HG03280 (cell line): ENCODE measurements at regions not wholly inside any gene's neighbourhood (a gene's known extent, or its start where the extent isn't known, plus 50 kb on each side); places are given as distances from the start of the nearest gene placed in this dataset.

ENCODE experiments used
- ATAC-seq: cut with Tn5 transposase; IDR thresholded peaks from one replicate; pipeline ENCODE4 v1.9.1; 2021; ENCODE audit warnings: mild to moderate bottlenecking, moderate library complexity; ENCODE audit not compliant: unreplicated experiment

GRCh38 chr16:86681031-86681756 lies 102.8 kb downstream of the FOXL1 start:
- ATAC-seq: no peak

DNA sequence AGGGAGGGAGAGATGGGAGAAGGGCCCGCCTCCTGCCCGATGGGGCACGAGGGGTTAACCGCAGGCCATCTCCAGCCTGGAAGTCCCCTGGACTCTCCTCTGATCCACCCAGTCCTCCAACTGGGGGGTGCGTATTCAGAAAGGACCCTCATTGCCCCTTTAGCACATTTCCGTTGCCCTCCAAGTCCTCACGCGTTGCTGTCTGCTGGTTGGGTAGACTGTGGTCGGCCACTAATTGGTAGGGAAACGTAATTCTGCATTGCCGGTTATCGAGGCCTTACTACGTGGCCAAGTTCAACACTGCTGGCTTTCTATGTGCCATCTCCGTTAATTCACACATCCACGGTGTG lies 103.4 kb downstream of the FOXL1 start:
- ATAC-seq: no peak

- ATAC-seq: no peak
Measured at GRCh38 chr16:86682219-86682904, 104.0 kb downstream of the FOXL1 start.

DNA sequence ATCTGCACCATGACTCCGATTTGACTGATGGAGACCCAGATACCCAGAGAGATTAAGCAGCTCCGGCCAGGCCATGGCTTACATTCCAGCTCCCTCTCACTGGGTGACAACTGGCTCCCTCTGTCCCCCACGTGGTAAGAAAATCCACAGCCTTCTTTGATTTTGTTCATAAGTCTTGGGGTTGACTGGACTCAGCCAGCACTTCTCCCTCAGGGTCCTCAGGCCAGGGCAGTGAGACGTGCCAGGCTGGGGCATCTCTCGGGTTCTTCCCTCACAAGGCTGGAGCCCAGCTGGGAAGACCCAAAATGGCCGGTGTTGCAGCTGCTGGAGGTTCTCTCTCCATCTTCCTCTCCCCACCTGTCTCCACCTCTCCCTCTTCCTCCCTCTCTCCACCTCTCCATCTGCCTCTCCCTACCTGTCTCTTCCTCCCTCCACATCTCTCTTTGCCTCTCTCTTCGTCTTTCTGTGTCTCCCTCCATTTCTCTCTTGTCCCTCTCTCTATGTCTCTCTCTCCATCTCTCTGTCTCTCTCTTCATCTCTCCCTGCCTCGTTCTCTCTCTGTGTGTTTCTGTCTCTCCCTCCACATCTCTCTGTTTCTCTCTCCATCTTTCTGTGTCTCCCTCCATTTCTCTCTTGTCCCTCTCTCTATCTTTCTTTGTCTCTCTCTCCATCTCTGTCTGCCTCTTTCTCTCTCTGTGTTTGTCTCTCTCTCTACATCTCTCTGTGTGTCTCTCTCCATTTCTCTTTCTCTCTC lies 105.3 kb downstream of the FOXL1 start:
- no peak for ATAC-seq

DNA sequence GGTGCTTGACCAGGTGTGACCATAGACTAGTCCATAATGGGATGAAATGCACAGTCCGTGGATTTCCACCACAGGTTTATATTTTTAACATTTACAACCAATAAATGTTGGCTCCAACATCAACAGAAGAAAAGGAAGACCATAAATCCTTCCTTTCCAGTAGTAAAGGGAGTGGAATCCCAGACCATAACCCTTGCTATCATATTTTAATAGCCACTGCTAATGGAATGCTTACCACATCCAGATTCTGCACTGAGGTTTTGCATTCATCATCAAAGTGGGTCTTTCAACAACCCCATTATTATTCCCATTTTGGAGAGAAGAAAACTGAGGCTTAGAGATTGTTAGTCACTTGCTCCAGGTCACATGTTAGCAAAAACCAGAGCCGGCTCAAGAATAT lies 106.7 kb downstream of the FOXL1 start:
- no peak for ATAC-seq

DNA sequence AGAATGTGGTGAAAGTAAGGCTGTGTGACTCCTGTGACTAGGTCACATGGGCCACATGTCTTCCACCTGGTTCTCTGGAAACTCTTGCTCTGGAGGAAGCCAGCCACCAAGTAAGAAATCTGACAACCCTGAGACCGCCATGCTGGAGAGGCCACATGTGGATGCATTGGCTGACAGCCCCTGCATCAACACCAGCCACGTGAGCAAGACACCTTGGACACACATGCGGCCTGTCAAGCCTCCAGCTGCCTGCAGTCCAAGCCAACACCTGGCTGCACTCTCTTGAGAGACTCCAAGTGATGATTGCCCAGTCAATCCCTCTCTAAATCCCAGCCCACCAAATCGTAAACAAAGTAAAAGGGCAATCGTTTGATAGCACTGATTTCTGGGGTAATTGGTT lies 112.6 kb downstream of the FOXL1 start:
- no peak for ATAC-seq

- ATAC-seq: no peak
Measured at GRCh38 chr16:86692426-86692825, 114.1 kb downstream of the FOXL1 start.

GRCh38 chr16:86693033-86693432 lies 114.7 kb downstream of the FOXL1 start:
- no peak for ATAC-seq

- ATAC-seq: no peak
Measured at GRCh38 chr16:86697715-86698114, 119.4 kb downstream of the FOXL1 start.

DNA sequence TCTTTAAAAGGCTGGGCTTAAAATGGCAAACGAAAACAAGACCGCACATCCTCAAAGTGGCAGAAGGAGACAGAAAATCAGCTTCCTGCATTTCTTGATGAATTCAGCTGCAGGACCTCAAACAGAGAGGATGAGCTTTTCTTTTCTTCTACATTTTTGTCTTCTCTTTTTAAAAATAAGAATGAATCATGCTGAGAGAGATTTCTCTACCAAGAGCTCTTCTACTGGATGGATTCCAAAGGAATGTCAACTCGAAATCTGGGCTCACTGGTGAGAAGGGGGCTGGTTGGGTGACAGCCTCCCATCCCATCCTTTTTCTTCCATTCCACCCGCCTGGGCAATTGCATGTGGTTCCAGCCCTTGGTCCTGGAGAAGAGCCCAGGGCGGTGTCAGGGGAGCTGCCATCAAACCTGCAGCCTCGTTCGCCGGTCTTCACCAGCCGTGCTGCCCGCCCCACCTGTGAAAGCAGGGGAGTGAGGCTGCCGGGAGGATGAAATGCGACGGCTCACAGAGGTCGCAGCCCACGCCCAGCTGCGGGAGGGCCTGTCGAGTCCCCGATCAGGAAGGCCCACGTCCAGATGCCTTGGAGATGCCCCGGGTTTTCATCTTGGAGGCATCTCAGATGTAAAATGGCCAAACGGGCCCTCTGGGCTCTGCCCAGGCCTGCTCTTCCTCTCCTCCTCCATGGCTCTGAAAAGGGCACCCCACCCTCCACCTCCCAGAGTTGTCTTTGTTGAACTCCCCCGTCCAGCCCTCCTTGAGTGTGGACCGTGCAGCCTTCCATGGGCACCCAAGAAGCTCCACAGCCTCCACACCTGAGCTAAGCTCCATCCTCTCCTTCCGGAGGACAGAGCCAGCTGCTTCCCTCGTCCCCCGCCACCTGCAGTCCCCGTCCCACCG lies 121.9 kb downstream of the FOXL1 start:
- no peak for ATAC-seq

- no peak for ATAC-seq
Measured at GRCh38 chr16:86701286-86701975, 123.1 kb downstream of the FOXL1 start.

DNA sequence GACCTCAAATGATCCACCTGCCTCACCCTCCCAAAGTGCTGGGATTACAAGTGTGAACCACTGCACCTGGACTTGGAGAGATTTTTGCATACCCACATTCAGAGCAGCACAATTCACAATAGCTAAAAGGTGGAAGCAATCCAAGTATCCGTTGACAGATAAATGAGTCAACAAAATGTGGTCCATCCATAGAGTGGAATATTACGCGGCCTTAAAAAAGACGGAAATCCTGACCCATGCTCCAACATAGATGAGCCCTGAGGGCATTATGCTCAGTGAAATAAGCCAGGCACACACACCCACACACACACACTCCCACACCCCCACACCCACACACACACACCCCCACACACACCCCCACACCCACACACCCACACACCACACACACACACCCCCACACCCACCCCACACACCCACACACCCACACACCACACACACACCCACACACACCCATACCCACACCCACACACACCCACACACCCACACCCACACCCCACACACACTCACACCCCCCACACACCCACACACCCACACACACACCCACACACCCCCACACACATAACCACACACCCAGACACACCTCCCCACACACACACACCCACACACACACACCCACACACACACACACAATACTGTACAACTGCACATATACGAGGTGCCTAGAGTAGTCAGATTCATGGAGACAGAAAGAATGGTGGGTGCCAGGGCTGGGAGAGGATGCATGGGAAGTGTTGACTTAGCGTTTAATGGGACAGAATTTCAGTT lies 124.7 kb downstream of the FOXL1 start:
- ATAC-seq: no peak

DNA sequence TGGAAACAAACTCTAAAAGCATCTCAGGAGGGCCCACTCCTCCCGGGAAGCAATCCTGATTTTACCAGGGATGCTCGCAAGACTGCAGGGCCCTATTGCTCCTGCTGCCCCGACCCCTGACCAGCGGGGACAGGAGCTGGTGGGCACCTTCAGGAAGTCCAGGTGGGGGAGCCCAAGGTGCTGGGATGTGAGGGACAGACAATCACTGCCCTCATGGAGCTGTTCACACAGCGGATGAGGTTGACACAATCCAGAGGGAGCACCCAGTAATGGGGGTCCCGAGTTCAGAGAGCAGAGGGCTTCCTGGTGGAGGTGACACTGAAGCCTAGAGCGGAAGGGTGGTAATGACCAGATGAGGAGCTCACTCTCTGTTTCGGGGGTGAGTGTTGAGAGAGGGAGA lies 126.2 kb downstream of the FOXL1 start:
- no peak for ATAC-seq

DNA sequence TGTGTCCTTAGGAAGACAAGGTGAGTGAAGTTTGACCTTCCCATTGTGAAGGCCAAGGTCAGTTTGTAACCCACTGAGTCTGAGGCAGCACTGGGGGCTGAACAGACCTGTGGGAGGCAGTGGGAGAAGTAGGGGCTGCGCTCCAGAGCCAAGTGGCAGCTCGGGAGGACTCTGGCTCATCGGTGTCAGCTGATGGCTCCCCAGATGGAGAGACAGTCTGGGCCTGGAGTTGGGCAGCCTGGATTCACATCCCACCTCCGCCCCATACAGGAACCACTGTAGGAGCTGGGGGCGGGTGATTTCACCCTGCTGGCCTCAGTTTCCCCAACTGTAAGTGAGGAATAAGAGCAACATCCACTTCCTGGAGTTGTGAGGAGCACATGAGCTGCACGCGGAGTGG lies 128.4 kb downstream of the FOXL1 start:
- ATAC-seq: no peak

GRCh38 chr16:86707171-86707570 lies 128.8 kb downstream of the FOXL1 start:
- ATAC-seq: no peak

DNA sequence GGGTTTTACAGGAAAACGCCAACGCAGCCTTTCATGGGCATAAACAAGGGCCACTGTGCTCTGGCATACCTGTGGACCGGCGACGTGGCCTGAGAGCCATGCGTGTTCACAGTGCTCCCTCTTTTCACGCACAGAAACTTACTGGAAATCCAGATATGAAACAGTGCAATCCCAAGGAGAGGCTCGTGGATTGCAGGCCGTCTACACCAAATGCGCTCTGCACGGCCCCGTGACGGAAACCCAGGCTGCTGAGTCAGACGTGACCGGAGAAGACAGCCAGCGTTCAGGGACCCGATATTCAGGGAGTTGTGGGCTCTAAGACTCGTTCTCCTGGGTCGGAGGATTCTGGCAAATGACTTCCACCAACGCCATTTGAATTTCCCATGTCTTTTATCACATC lies 129.2 kb downstream of the FOXL1 start:
- no peak for ATAC-seq

- no peak for ATAC-seq
Measured at GRCh38 chr16:86708431-86708830, 130.1 kb downstream of the FOXL1 start.

DNA sequence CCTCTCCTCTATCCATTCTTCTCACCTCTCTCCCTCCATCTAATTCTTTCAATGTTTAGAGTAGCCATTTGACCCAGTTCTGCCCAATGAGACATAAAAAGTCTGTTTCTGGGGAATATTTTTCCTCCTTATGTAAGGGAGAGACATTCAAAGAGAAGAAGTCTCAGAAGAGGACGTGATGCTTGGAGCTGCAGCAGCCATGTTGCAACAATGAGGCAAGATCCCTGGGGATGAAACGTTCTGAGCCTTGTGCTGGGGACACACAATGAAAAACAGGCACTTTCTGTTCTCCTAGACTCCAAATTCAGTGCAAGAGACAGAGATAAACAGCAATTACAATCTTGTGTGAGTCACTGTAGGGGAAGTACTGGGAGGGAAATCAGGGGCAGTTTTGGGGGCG lies 130.8 kb downstream of the FOXL1 start:
- ATAC-seq: no peak

- no peak for ATAC-seq
Measured at GRCh38 chr16:86709902-86710601, 131.7 kb downstream of the FOXL1 start.
